Natural killer cell (primary cell): ENCODE measurements at regions not wholly inside any gene's neighbourhood (a gene's known extent, or its start where the extent isn't known, plus 50 kb on each side); places are given as distances from the start of the nearest gene placed in this dataset.

ENCODE experiments used
- ATAC-seq, 3 donors: fragments of 150-1000 bp in 2 of 3; fragments of 200-7000 bp in 1 of 3; cut with Tn5 transposase; 1 replicate in 1 of 3; 2 replicates in 2 of 3; pipeline ENCODE4 v1.10.0; 2021; ENCODE audit warnings: mild to moderate bottlenecking in 2 of 3, moderate library complexity in 2 of 3
- DNase-seq, 2 donors: peaks; one replicate each; pipeline versions ENCODE4 v3.0.0 to v3.0.0-alpha.2; 2013 to 2021; ENCODE audit warnings: mixed read lengths in 1 of 2
- H3K27ac ChIP-seq: one replicate; pipeline ENCODE4 v1.5.1; 2013; ENCODE audit warnings: mild to moderate bottlenecking, low read length
- H3K27me3 ChIP-seq: one replicate; pipeline ENCODE4 v1.6.1; 2013; ENCODE audit warnings: low read length; ENCODE audit not compliant: control insufficient read depth, insufficient read depth
- H3K36me3 ChIP-seq: one replicate; pipeline ENCODE4 v1.6.1; 2013; ENCODE audit warnings: low read length; ENCODE audit not compliant: control insufficient read depth, insufficient read depth
- H3K4me1 ChIP-seq: one replicate; pipeline ENCODE4 v1.6.1; 2013; ENCODE audit warnings: low read length; ENCODE audit not compliant: control insufficient read depth, insufficient read depth
- H3K4me3 ChIP-seq: one replicate; pipeline ENCODE4 v1.5.1; 2013; ENCODE audit warnings: low read length
- H3K9me3 ChIP-seq: one replicate; pipeline ENCODE4 v1.6.1; 2013; ENCODE audit warnings: low read length; ENCODE audit not compliant: control insufficient read depth, insufficient read depth
- H3K27ac Mint-ChIP-seq, 2 donors: one replicate each; pipeline ENCODE4 v1.8.0; 2022; ENCODE audit warnings: mild to moderate bottlenecking in 2 of 2, mixed read lengths in 2 of 2, moderate library complexity in 1 of 2
- H3K27me3 Mint-ChIP-seq, 2 donors: one replicate each; pipeline ENCODE4 v1.8.0; 2022; ENCODE audit warnings: low read depth in 2 of 2, mixed read lengths in 2 of 2
- H3K36me3 Mint-ChIP-seq: one replicate; pipeline ENCODE4 v1.8.0; 2022; ENCODE audit warnings: mixed read lengths
- H3K4me1 Mint-ChIP-seq, 2 donors: one replicate each; pipeline ENCODE4 v1.8.0; 2022; ENCODE audit warnings: mixed read lengths in 2 of 2
- H3K4me3 Mint-ChIP-seq: one replicate; pipeline ENCODE4 v1.8.0; 2022; ENCODE audit warnings: mild to moderate bottlenecking, moderate library complexity, mixed read lengths
- H3K9me3 Mint-ChIP-seq, 2 donors: one replicate each; pipeline ENCODE4 v1.8.0; 2022; ENCODE audit warnings: mixed read lengths in 2 of 2
- WGBS: methylation state at CpG from one replicate; pipeline ENCODE4 v1.1.7; 2013; ENCODE audit warnings: missing lambda C conversion rate; ENCODE audit not compliant: insufficient coverage; 5-methylcytosine and 5-hydroxymethylcytosine counted together
- intact Hi-C: fragments of 100-400 bp; cut with micrococcal nuclease; formaldehyde crosslinking; loops from one replicate; pipeline ENCODE4 v1.14.2; 2022
- TF ChIP-seq, protein P1 (sequence below): fragments of 200-600 bp; IDR thresholded peaks from one replicate; pipeline ENCODE4 v1.8.0; 2022; ENCODE audit warnings: antibody characterized with exemption

DNA sequence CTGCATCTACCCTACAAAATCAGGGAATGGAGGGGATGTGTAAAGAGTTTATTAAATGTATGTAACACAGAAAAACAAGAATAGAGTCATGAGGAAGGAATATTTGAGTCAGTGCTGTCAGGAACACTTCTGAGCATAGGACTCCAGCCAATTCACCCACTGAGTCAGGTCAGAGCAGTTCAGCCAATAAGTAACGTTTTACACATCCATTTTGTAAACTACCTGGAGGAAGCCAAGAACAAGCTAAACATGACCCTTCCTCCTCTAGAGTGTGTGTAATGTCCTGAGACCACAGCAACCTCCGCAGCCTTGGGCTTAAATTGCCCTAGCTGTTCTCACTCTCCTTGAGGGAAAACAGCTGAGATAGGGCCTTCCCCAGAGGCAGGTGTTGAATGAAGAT, 691.5 kb upstream of the LRRN3 start:
- H3K9me3 Mint-ChIP-seq, result peaks cover 7% of the 10 kb centered on the region in 2 donors
- H3K4me1 ChIP-seq, result no peaks in the 10 kb centered on the region
- TF ChIP-seq, protein P1, sequence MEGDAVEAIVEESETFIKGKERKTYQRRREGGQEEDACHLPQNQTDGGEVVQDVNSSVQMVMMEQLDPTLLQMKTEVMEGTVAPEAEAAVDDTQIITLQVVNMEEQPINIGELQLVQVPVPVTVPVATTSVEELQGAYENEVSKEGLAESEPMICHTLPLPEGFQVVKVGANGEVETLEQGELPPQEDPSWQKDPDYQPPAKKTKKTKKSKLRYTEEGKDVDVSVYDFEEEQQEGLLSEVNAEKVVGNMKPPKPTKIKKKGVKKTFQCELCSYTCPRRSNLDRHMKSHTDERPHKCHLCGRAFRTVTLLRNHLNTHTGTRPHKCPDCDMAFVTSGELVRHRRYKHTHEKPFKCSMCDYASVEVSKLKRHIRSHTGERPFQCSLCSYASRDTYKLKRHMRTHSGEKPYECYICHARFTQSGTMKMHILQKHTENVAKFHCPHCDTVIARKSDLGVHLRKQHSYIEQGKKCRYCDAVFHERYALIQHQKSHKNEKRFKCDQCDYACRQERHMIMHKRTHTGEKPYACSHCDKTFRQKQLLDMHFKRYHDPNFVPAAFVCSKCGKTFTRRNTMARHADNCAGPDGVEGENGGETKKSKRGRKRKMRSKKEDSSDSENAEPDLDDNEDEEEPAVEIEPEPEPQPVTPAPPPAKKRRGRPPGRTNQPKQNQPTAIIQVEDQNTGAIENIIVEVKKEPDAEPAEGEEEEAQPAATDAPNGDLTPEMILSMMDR, result no peak
- no peak for DNase-seq
- H3K9me3 ChIP-seq, result peaks cover 4% of the 10 kb centered on the region
- ATAC-seq, result no peak
- no peak overlapping the region for H3K4me3 ChIP-seq
- H3K27ac ChIP-seq, result no peak overlapping the region
- no peaks in the 10 kb centered on the region for H3K4me1 Mint-ChIP-seq
- WGBS, result 78% methylated on average over 2 of the region's 2 CpGs
- H3K4me3 Mint-ChIP-seq, result no peak overlapping the region
- H3K36me3 Mint-ChIP-seq, result no peaks in the 10 kb centered on the region
- H3K36me3 ChIP-seq, result no peaks in the 10 kb centered on the region
- H3K27me3 ChIP-seq, result no peaks in the 10 kb centered on the region
- H3K27me3 Mint-ChIP-seq, result no peaks in the 10 kb centered on the region
- intact Hi-C loops, result no loop called here
- H3K27ac Mint-ChIP-seq, result no peak overlapping the region

DNA sequence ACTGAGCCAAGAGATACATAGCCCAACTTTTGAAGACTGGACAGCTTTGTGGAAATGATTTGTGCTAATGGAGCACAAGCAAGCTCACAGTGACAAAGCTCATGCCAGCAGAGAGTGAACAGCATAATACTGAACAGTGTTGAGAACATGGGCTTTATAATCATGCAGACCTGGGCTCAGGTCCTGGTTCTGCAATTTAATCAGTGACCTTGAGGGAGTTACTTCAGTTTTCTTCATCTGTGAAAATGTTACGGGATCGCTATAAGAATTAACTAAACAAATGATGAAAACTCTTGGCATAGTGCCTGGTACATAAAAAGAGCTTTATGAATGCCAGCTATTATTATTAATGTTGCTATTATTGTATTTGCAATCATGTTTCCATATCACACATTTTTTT, 690.5 kb upstream of the LRRN3 start:
- TF ChIP-seq, protein P1, result no peak
- 89% methylated on average over 2 of the region's 2 CpGs for WGBS
- Histone ChIP-seq H3K9me3 (peaks cover 4% of the 10 kb centered on the region), H3K27me3 (no peaks in the 10 kb centered on the region), H3K36me3 (no peaks in the 10 kb centered on the region), H3K4me3 (no peak overlapping the region), H3K4me1 (no peaks in the 10 kb centered on the region), H3K27ac (no peak overlapping the region)
- Mint-ChIP-seq H3K27ac (no peak overlapping the region), H3K9me3 (peaks cover 3 to 5% of the 10 kb centered on the region in 2 donors), H3K4me1 (no peaks in the 10 kb centered on the region), H3K36me3 (no peaks in the 10 kb centered on the region), H3K27me3 (no peaks in the 10 kb centered on the region), H3K4me3 (no peak overlapping the region)
- no peak for DNase-seq
- intact Hi-C loops, result no loop called here
- ATAC-seq, result no peak

DNA sequence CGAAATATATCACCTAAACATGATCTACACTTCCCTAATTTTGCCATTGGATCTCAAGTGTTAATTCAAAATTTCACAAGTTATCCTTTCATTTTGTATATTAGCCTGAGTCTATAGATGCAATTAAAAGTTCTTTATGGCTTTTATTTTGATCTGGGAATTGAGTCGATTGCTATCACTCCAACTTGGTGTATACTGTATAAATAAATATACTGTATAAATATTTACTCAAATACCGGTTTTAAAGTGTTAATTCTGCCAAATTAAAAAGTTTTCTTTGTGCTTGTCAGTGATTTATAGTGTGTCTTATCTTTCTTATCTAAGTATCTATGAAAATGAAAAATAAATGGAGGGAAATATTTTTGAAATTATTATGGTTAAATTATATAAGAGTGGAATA, 683.7 kb upstream of the LRRN3 start:
- Histone ChIP-seq H3K4me1 (no peaks in the 10 kb centered on the region), H3K4me3 (no peak overlapping the region), H3K27me3 (no peaks in the 10 kb centered on the region), H3K36me3 (no peaks in the 10 kb centered on the region), H3K27ac (no peak overlapping the region), H3K9me3 (no peaks in the 10 kb centered on the region)
- H3K4me3 Mint-ChIP-seq, result no peak overlapping the region
- TF ChIP-seq, protein P1, result no peak
- H3K27ac Mint-ChIP-seq, result no peak overlapping the region
- H3K36me3 Mint-ChIP-seq, result no peaks in the 10 kb centered on the region
- no peaks in the 10 kb centered on the region for H3K4me1 Mint-ChIP-seq
- no peaks in the 10 kb centered on the region for H3K27me3 Mint-ChIP-seq
- intact Hi-C loops, result no loop called here
- peaks cover 8 to 12% of the 10 kb centered on the region in 2 donors for H3K9me3 Mint-ChIP-seq
- DNase-seq (no peak), ATAC-seq (no peak)
- WGBS, result 83% methylated on average over 1 of the region's 3 CpGs

DNA sequence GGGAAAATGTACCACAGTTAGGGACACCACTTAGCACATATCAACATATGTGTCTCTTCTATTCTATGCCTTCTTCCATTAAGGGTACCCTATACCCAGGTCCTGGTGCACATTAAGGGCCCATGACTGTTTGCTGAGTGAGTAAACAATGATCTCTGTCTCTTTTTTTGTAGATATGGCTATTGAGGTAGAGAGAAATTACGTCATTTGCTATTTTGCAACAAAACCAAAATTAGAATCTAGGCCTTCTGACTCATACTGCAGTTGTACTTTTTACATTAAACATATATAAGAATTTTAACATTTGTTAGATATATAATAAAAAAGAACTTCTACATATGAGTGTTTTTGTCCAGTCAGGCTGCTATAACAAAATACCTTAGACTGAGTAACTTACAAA, 683.2 kb upstream of the LRRN3 start:
- no peaks in the 10 kb centered on the region for H3K27me3 Mint-ChIP-seq
- H3K4me3 ChIP-seq, result no peak overlapping the region

More for the DNA sequence above, 683.2 kb upstream of the LRRN3 start:
- Mint-ChIP-seq H3K4me3 (no peak overlapping the region), H3K4me1 (no peaks in the 10 kb centered on the region), H3K36me3 (no peaks in the 10 kb centered on the region), H3K27ac (no peak overlapping the region), H3K9me3 (peaks cover 8 to 12% of the 10 kb centered on the region in 2 donors)
- no peaks in the 10 kb centered on the region for H3K9me3 ChIP-seq
- no peaks in the 10 kb centered on the region for H3K36me3 ChIP-seq
- no CpG with 5 or more reads among the region's 1 CpG for WGBS
- H3K4me1 ChIP-seq, result no peaks in the 10 kb centered on the region
- DNase-seq, result no peak
- H3K27me3 ChIP-seq, result no peaks in the 10 kb centered on the region
- no peak for ATAC-seq
- TF ChIP-seq, protein P1, result no peak
- no peak overlapping the region for H3K27ac ChIP-seq
- intact Hi-C loops, result no loop called here
